CD1c-positive myeloid dendritic cell (primary cell): ENCODE measurements at regions not wholly inside any gene's neighbourhood (a gene's known extent, or its start where the extent isn't known, plus 50 kb on each side); places are given as distances from the start of the nearest gene placed in this dataset.

Experiments used
- DNase-seq: peaks from one replicate; pipeline ENCODE4 v3.0.0-alpha.2; 2016; ENCODE audit errors: extremely low spot score

DNA sequence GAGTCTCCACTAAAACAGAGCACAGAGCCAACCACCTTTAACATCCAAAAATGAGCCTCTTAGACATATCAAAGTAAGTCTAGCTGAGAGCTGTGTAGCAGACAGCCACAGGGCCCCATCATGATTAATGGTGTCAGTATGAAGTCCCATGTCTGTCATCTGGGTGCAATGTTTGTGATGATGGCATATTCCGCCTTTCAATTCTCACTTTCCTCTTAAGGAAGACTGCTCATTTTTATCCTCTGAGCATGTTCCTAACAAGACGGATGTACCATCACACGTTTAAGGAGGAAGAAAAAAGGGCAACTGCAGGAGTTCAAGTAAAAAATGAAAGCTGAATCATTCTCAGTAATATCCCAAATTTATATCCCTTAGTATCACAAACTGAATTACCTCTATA, 85.8 kb upstream of the KCNMB2 start:
- no peak for DNase-seq

DNA sequence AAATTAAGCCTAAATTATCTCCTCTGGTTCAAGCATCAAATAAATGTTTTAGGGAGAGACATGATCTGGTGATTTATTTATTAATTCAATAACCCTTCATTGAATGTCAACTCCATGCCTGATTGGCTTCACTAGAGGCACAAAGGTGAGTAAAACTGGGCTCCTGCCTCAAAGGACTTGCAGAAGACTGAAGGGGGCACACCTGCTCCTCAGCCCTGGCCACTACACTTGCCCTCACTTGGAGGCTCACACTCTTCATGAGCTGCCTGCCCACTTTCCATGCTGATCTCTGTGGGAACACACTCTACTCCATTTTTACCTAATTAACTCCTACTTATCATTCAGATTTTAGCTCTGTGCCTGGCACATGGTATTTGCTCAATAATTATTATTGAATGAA, 84.4 kb upstream of the KCNMB2 start:
- no peak for DNase-seq

DNA sequence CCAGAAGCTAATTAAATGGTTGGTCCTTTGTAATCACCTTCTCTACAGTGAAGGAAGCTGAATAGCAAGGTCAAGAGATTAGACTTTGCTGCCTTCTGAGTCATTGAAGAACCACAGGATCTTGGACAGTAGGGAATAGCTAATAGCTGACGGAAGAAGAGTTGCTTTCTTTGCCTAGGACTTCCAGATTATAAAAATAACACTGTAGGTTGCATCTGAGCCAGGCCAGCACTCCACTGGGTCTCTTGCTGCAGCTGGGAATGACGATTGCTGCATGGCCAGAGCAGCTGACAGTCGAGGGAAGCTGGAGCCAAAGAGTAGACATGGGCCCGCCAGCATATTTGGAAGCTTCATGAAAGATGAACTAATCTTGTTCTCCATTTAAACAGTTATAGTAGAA, 81.5 kb upstream of the KCNMB2 start:
- no peak for DNase-seq

DNA sequence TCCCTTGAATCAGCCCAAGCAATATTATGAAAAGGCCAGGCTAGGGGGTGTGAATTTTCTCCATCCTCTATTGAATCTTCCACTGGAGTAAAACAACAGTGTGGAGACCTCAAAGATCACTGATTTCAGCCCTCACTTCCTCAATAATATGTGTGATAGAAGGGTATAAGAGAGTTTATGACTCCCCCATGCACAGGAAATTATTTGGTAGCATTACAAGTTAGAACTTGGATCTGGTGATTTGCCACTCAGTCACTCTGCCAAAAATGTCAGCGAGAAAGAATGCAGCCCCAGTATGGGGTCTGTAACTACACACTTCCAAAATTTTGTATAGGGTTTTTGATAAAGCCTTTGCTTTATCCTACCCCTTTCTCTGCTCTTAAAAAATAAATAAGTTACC, 81.0 kb upstream of the KCNMB2 start:
- no peak for DNase-seq

DNA sequence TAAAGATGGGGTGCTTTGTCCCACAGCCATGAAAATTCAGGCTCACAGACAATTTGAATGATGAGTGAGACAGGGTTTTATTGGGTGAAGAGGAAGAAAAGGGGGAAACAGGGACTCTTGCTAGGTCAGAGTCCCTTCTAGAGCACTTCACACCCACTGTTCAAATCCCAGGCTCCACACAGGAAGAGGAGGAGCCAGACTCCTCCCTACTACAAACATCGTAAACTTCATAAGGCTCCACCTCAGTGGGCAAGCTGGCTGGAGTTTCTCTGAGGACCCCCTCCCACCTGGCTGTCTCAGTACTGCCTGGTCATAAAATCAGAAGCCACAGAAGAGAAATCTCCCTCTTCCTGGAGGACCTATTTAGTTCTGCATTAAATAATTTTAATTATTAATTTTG, 80.3 kb upstream of the KCNMB2 start:
- DNase-seq = no peak

DNA sequence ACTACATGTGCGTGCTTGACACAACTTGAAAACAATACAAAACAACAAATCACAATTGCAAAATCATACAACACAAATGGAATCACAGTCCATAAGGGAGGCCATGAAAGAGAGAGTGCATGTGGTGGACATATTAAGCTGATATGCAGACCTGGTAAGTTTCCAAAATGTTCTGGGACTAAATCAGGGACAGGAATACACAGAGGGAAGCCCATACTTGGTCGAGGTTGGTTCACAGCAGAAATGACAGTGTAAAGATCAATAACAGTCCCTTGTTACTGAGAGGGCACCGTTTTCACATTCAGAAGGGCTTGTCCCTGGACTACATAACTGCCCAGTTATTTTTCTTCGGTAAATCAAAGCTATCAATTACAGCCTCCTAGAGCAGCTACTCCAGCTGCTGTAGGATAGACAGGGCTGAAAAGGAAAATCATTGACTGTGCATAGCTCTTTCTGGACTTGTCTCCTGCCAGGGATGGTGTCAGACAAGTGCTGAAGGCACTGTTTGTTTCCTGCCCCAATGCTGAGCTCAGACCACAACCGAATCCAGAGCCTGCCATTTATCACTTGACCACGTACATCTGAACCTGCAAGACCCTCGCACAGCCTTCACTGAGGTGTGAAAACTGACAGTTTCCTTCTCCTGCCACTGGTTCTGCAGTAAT, 79.5 kb upstream of the KCNMB2 start:
- DNase-seq = no peak

DNA sequence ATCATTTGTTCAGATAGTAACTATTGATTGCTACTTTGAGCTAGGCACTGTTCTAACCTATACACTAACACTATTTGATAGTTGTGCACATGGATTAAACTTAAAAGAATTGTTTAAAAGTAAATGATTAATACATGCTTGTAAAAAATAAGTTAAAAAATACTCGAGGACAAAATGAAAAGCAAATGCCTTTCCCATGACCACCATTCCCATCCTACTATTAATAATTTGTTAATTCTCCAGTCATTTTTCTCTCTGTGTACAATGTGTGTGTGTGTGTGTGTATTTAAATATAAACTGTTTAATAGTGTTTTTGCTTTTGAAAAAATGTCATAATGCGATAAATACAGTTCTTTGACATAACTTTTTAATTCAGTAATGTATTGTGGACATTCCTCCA, 78.7 kb upstream of the KCNMB2 start:
- no peak for DNase-seq

DNA sequence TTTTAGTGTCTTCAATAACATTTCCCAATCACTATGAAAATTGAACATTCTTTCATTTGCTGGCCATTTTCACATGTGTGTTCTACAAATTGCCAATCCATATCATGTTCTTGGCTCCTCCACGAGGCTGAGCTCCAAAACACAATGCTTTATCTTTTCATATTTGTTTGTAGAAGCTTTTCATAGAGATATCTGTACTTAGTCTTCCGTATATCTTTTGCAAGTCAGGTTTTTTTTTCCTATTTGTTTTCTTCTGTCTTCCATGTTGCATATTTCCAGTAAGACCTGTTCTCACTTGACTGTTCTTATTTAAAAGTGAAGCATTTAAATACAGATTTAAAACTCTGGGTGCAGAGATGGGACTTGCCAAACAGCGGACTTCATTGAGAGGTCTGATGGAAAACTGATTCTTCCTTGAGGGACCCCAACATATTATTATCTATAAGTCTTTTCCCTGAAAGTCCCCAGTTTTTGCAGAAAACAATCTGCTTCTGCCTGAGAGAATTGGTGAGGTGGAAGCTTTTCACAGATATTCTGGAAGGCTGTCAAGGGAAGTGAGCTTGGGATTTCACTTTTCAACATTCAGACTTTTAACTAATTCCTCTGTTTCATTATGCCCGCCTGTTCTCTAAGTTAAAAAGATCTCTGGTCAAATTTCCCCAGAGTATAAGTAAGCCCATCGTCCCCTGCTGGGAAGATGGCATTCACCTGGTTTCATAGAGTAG, 77.8 kb upstream of the KCNMB2 start:
- no peak for DNase-seq

DNA sequence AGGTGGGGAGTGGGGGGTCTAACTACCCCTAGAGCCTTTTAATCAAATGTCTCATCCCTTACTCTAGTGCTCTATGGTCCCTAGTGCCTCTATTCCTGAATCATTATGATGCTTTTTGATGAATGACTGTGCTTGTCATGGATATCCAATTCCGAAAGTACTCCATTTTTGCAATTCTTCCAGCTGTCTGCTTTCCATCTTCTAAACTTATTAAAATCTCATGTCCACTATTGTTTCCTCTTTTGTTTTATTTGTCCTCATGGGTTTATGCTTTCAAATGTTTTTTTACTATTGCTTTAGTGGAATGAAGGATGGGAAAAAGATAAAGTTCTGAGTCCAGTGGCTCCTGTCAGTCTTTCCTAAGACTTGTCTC, 77.2 kb upstream of the KCNMB2 start:
- no peak for DNase-seq

DNA sequence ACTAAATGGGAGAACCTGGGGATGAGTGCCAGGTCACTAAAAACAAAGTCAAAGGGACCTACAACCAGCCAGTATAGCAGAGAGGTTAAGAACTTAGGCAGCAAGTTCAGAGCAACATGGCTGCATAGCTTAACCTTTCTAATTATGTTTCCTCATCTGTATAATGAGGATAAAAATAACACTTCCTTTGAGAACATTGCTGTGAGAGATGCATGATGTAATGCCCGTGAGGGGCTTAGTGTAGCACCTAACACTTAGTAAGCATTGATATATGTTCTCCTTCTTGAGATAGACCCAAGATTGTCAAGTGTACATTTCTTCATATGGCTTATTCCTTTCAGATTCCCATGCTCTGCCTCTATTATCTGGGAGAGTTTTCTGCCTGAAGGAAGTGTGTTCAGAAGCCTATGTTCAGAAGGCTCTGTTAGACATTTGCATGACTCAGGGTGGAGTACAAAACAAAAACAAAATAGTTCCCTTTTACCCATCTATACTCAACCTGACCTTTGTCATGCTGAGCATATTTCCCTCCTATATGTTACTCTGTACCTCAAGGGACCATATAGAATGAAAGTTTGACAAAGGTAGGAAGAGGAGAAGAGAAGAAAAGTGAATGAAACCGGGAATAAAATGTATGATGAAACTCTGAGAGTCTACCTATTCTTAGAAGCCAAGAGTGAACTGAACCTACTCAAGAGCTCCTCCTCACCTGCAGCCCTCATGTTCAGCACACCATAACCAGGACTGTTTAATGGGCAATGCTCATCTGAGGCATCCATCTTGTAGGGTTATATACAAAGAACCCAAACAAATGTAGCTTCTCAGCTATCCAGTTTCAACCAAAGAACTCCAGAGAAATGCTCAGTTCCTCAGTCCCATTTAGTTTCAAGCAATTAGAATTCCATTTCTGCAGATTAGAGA, 70.7 kb upstream of the KCNMB2 start:
- DNase-seq = no peak

DNA sequence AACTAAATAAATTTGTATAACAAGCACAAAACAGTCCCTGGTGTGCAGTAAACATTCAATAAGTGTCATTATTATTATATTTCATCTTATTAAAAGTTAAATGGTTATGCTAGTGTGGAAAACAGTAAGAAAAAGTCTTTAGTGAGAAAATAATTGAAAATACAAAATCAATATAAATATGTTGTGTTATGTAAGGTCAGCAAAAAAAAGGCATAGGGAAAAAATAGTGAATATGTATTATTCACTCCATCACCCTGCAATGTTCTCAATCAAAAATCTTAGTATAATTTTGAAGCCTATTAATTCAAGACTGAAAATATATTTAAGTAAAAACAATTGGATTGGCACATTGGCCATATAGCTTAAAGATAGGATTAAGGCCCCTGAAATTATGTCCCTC, 63.3 kb upstream of the KCNMB2 start:
- no peak for DNase-seq

DNA sequence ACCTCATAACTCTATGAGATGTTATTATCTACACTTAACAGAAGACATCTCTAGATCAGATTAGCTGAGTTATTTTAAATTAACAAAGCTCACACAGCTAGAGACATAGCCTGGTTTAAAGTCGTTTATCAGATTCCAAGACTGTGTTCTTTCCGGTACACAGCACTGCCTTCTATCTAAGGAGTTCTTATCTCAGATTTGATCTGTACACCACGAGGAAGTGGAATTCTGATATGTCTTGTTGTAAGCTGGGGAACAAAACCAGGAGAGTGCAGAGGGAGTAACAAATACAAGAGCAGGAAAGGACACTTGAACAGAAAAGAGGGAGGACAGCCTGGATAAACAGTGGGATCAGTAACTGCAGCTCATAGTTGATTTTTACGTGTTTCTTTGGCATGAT, 61.7 kb upstream of the KCNMB2 start:
- no peak for DNase-seq

DNA sequence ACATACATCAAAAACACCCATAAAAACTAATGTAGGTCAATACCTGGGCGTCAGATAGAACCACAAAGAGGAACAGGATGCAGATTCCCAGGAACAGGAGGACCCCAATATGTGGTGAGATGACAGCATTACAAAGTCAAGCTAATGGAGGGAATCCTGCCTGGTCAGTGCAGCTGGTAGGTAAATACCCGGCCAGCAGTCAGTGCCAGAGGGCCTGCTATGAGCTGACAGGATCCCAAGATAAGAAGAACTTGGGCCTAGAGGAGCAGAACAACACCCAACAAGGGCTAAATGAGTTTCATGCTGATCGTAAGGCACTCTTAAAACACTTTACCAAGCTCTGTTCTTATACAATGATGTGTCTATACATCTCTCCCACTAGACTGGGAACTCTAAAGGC, 61.2 kb upstream of the KCNMB2 start:
- DNase-seq = no peak

DNA sequence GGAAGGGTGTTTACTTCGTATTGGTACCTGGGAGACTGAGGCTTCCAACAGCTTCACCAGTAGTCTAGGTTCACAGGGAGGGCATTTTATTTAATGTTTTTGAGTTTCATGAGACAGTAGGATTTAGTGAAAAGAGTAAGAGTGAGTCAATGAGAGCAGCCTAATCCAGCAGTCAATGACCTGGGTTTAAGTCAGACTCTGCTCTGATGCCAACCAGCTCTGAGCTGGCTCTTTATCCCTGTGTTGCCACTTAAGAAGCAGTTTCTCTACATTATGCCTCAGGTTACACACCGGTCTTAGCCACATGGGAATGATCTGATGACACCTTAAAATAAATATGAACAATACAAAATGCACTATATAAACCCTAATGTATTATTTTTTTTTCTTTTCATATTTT, 59.4 kb upstream of the KCNMB2 start:
- DNase-seq = no peak

DNA sequence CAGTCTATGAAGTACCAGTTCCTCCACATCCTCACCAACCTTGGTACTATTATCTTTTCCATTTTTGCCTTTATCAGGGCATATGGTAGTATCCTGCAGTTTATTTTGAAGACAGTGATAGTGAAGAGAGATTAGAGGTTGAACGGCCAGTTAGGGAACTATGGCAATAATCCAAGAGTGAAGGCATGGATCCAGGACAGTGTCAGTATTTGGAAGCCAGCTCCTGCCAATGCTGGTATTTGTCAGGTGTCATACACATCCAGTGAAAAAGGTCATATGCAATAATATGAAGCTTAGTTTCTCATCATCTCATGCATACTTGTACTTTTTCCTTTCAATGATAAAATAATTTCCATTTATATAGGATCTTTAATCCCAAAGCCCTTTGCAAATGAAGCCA, 56.8 kb upstream of the KCNMB2 start:
- no peak for DNase-seq

DNA sequence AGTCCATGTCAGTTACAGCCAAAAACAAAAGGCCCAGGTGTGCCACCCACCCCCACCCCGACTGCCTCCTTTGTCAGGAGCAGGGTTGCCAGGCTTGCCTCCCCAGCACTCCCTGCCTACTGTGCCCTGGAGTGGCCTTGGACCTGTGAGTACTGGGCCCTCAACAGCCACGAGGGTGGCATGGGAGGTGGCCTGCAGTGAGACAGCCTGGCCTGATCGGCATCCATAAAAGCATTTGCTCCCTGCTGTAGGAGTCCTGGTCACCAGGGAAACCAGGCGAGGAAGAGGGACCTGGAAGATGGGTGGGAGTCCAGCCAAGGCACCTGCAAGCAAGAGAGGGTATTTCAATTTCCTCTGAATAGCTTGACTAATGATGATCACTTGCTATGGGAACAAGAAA, 56.4 kb upstream of the KCNMB2 start:
- no peak for DNase-seq

DNA sequence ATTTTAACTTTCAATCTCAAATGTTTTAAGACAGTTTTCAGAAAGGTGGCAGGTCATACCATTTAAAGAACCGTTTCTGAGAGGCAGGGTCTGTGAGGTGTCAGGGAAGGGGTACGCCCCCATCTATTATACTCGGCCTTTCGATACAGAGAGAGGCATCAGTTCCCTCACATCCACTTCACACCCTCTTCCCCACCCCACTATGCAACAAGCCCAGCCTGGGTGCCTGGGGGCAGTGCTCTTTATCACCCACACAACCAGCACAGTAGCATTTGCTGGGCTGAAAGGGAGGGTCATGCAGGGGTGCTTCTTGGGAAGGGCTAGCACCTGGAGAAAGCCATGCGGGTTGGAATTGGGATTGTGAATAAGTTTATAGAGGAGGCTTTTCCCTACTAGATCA, 56.0 kb upstream of the KCNMB2 start:
- DNase-seq = no peak

DNA sequence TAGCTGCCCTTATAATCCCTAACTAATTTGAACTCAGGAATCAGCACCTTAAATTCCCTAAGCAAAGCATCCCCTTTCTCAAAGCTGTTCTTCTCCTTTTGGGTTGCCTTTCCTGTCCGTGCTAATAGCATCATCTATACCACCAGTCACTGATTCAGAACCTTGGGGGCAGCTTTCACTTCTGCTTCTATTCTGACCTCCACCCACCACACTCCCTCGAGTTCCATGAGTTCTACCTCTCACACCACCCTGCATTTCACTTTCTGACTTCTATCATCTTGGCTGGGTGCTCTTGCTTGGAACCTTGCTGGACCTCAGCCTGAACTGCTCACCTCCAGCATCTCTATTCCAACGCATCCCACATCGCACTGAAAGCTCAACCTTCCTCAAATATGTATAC, 55.4 kb upstream of the KCNMB2 start:
- peak; percentile 6 for DNase-seq

DNA sequence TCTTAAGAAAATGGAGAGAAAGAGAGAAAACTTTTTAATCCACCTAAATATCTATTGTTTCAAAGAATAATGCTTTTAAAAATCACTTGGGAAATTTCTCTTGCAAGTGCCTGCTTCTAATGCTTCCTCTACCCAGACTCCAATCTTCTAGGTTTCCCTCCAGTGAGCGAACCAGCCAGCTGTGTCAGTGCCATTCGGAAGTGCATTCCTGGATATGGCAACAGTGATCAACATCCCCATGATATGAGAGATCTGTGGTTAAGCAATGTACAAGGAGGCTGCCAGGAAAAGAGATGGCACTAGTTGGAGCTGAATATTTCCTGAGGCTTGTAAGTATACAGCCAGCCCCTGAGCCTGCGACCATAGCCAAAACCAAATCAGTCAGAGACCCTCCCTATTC, 53.3 kb upstream of the KCNMB2 start:
- no peak for DNase-seq

DNA sequence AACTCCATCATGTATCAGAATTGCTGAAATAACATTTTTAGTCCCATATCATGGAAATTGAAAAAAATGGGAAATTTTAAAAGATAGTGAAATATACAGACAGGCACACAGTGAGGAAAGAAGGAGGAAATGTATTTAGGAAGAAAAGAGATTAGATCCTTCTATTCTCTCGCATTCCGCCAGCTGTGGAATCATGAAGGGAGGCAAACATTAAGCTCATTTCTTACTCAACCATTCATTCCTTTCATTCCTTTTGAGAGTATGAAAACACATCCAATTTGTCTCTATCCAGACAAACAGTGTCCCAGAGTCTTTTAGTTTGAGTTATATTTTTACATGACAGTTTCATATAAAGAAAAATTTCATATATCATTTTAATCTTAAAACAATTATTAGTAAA, 52.5 kb upstream of the KCNMB2 start:
- no peak for DNase-seq

DNA sequence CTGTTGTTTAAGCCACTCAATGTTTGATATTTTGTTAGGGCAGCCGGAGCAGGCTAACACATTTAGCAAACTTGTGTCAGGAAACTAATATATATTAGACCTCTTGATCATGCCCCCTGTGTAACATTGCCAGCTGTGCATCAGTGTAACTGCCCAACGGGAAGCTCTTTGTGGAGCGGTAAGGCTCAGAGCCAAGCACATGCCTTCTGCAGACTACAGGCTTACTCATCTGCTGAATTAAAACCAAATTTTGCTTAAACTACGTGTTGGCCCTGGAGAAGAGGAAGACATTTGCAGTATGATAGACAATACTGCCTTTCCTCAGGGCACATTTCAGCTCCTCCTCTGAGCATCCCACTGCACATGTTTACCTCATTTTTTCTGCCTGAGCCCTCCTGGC, 50.5 kb upstream of the KCNMB2 start:
- no peak for DNase-seq
